Non-pigmented ciliary epithelial cell (primary cell): ENCODE measurements at regions not wholly inside any gene's neighbourhood (a gene's known extent, or its start where the extent isn't known, plus 50 kb on each side); places are given as distances from the start of the nearest gene placed in this dataset.
"Not testable (repeated sequence)": the region's sequence is repeated elsewhere in the genome, so short reads cannot be mapped to it uniquely, and the experiment has no call there.

ENCODE experiments used
- DNase-seq: peaks from one replicate; pipeline ENCODE4 v3.0.0-alpha.2; 2010; ENCODE audit warnings: low read depth

- DNase-seq, result peak; percentile 99
Measured at GRCh38 chr12:127810041-127810440, 456.9 kb upstream of the TMEM132C start.

DNA sequence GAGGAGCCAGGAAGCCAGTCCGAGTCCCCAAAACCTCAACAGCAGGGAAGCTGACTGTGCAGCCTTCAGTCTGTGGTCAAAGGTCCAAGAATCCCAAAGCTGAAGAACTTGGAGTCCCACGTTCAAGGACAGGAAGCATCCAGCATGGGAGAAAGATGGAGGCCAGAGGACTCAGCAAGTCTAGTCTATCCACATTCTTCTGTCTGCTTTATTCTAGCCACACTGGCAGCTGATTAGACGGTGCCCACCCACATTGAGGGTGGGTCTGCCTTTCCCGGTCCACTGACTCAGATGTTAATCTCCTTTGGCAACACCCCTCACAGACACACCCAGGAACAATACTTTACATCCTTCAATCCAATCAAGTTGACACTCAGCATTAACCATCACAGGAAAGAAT, 456.5 kb upstream of the TMEM132C start:
- not testable (repeated sequence) for DNase-seq

DNA sequence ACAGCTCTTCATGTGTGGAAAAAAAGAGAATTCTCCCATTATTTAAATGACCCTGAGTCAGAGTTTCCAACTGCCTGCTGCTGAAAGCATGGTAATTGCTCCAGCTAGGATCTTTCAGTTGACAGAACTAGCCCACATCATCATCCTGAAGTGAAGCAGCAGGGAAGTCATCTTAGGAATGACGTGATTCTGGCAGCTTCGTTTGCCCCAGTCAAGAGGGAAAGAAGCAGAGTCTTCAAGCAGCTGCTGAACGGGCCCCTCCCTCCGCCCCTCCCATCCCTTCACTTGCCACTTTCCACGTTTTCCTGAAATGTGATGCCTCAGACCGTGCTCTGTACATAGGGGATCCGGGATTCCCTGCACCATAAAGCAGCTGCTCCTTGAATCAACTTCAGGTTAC, 455.0 kb upstream of the TMEM132C start:
- DNase-seq, result peak; percentile 82

DNA sequence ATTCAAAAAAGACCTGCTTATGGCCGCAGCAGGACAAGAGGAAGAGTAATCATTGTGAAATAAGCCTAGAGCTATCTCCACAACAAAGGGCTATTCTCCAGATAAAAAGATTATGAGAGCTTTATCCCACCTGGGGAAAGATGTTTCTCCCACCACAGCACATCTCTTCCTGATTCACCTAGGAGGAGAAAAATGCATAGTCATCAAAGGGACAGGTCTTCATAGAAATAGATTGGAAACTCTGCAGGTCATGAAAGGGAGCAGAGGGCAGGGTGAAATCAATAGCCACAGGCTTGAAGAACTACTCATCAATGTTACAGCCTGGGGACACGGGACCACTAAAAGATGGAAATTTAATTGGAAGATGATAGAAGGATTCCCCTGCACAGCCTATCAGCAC, 453.8 kb upstream of the TMEM132C start:
- no peak for DNase-seq

DNA sequence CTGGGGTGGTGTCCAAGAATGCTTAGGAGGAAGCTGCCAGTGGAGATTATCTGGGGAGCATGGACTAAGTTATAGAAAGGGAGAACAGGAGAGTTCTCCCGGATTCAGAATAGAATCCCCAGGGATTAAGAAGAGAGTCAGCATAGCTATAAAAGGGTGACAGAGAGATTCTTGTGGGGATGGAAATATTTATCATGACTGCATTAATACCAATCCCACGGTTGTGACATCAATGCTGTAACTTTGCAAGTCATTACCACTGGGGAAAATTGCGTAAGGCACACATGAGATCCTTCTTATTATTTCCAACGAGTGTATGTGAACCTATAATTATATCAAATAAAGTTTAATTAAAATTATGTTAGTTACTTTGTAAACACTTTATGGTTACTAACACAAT, 447.9 kb upstream of the TMEM132C start:
- DNase-seq, result no peak

DNA sequence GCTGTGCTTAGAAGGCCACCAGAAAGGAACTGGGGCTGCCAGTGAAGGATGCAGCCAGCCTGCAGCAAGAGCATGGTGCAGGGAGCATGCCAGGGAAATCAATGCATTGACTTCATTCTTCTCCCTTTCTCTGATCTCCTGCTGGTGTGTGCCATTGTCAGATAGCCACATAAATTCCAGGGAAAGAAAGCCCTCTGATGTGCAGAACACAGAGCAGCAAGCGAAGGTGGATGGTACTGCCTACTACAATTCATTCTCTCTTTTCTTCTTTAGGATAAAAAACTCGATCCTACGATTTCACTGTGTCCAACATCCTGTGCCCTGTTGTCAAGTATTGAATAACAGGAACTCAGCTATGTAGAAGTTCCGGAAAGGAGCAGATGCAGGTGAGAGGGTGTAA, 446.7 kb upstream of the TMEM132C start:
- DNase-seq, result no peak

DNA sequence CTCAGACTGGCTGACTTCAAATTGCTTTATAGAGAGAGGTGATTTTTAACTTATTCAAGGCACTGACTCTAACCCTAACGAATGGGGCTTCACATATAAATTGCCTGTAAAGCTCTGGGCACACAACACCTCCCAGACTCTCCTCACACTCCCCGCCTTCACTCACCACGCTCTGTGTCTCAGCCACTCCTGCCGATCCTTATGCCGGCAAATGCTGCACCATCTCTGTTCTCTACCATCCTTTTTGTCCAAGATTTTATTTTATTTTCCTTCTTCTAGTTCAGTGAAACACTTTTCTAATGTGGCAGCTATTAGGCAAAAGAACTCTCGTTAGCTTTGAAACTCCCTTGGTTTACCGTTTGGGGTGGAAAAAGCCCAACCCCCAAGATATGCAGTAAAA, 446.1 kb upstream of the TMEM132C start:
- DNase-seq, result no peak

DNA sequence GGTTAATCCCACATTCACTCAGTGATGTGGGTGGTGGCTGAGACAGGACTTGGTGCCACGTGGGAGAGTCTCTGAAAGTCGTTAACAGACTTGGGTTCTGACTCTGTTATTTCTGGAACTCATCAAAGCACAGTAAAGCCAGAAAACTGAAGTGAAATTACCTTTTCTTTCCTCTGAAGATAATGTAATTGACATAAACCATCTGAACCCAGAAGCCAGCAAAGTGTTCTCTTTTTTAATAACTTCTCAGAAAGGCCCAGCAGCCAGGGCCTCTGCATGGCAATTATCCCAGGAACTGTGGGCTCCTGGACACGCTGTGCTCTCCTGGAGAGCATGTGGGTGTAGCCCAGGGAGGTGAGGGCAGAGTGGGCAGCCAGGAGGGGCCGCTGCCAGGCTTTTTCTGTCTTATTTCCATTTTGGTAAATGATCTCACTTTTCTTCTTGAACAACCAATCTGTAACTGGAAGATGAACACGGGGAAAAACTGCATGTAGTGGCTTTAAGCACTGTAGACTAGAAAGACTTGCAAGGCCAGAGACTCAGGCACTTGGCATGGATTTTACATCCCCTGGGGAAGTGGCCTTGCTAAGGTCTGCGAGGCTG, 444.1 kb upstream of the TMEM132C start:
- no peak for DNase-seq

- DNase-seq, result no peak
Measured at GRCh38 chr12:127823801-127824200, 443.2 kb upstream of the TMEM132C start.

GRCh38 chr12:127829281-127830064, 437.5 kb upstream of the TMEM132C start:
- no peak for DNase-seq

DNA sequence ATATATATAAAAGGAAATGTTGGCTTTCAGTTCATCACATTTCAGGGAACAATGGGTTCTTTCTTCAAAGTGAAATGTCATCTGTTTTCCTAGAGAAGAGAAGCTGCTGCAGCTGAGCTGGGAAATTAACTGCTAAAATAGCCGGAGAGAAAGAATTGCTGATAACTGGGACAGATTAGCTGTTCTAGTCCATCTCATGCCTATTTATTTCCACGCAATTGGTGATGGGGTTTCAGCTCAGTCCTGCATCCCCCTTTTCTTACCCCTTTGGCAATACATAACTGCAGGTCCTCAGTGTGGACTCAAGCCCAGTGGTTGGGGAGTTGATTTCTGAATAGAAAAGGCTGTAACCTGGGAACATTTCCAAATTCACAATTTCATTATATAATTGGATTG, 436.9 kb upstream of the TMEM132C start:
- no peak for DNase-seq

- DNase-seq, result no peak
Measured at GRCh38 chr12:127830730-127831129, 436.2 kb upstream of the TMEM132C start.

DNA sequence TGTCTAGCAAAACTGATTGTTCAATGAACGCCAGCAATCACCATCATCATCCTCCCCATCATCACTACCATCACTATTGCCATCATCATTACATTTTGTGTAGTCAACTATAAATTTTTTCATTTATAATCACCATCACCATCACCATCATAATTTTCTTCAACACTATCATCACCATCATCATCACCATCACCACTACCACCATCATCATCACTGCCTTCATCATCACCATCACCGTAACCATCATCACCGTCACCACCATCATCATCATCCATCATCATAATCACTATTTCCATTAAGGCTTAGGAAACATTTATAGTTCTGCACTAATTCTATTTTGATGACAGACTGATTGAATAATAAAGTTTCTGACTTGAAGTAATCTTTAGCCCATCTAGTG, 434.8 kb upstream of the TMEM132C start:
- no peak for DNase-seq

DNA sequence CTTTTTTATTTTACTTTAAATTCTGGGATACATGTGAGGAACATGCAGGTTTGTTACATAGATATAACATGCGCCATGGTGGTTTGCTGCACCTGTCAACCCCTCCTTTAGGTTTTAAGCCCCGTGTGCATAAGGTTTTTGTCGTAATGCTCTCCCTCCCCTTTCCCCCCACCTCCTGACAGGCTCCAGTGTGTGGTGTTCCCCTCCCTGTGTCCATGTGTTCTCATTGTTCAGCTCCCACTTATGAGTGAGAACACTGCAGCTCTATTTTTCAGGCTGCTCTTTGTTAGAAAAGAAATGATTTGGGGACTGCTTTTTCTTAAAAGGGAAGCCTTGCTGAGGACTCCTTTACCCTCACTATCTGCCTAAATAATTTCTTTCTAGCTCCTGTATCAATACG, 430.2 kb upstream of the TMEM132C start:
- not testable (repeated sequence) for DNase-seq

GRCh38 chr12:127857661-127858060, 409.3 kb upstream of the TMEM132C start:
- no peak for DNase-seq

DNA sequence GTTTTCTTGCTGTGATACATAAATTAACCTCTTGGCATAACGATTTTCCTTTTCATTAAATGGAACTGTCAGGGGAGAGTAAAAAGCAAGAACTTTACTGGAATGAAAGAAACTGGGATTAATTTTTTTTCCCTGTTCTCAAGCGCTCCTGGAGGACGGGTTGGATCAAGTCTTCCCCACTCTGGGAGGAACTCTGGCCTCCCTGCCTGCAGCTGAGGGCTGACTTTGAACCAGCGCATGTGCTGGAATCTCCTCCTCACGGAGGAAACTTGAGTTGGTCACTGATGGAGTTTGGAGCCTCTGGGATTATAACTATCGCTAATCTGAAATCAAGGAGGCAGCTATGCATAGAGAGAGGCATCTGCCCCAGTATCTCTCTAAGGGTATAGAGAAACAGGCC, 406.4 kb upstream of the TMEM132C start:
- DNase-seq, result no peak

- DNase-seq, result no peak
Measured at GRCh38 chr12:127861406-127861805, 405.6 kb upstream of the TMEM132C start.

DNA sequence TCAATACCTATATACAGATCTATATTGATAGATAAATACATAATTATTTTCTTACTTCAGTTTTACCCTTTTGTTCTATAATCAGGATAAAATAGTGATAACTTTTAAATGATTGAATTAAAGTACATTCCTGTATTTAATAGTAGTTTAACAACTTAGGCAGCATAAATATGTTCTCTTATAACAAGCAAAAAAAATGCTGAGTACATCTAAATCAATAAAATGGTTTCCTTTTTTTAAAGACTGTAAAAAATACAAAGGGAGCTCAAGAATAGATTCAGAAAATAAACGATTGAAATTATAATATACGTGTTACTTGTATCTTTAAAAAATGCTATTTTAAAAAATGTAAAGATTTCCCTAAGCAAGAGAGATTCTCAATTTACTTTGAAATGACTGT, 393.7 kb upstream of the TMEM132C start:
- no peak for DNase-seq

DNA sequence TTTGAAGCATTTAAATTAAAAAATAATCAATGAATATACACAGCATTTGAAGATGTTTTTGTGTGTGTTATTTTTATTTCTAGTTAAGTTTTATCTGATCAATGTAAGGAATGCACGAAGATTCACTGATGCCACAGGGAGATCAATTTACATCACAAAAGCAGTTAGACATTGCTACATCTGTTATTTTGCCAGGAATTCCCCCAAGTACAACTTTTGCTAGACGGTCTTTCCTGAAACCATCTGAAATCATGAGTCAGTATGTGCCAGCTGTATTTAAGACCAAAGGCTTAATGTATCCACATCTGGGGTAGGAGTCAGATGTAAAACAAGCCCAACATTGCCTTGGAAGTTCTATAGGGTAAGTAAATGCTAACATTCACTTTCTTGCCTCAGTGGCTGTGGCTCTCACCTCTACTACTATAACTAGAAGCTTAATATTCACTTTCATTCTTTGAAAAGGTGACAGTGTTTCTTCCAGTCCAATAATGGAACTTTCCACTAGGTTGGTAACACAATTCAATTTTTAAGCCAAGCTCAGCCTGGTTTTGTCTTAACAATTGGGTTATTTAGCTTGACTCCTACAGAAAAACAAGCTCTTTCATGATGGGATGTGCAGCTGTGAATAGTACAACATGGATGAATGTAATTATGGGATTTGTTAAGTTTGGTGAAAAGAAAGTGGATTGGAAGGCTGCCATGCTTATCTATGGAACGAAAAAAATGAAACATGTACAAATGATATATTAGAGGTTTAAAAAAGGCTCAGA, 385.4 kb upstream of the TMEM132C start:
- no peak for DNase-seq

GRCh38 chr12:127883013-127883412, 384.0 kb upstream of the TMEM132C start:
- DNase-seq, result no peak

GRCh38 chr12:127885954-127886750, 380.8 kb upstream of the TMEM132C start:
- no peak for DNase-seq

DNA sequence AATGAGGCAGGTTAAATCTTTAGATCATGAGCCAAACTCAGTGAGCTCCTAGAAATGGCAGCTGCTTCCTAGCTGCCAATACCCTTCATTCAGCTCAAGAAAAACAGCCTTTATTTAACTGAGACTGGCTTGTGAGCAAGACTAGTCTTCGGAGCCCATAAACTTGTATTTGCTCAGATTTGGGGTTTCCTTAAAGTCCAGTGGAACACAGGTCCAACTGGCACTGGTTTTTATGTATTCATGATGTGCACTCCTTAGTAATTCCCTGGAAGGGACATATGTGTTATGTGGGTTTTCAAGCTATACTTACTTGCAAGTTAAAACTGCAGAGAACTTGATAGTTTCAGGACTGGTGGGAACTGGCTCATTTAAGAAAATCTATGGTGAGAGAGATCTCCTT, 380.1 kb upstream of the TMEM132C start:
- DNase-seq, result no peak
